Right lobe of liver (tissue), 4 donors: ENCODE measurements at regions not wholly inside any gene's neighbourhood (a gene's known extent, or its start where the extent isn't known, plus 50 kb on each side); places are given as distances from the start of the nearest gene placed in this dataset.

Experiments used
- CTCF ChIP-seq, 4 donors: fragments of 200-600 bp in 3 of 4; fragments of 450-650 bp in 1 of 4; IDR thresholded peaks; one replicate each; pipeline versions ENCODE4 v1.5.1 to v1.8.0; 2016 to 2022; ENCODE audit warnings: antibody characterized with exemption in 4 of 4, mild to moderate bottlenecking in 2 of 4
- POLR2A ChIP-seq: fragments of 450-650 bp; IDR thresholded peaks from one replicate; pipeline ENCODE4 v1.6.1; 2017; ENCODE audit warnings: antibody characterized with exemption, mild to moderate bottlenecking
- donor health status: DM: no; HTN: no; CAD: no.
- donor health status: DM: no; HTN: no; CAD: no.
- donor health status: DM: no; HTN: yes; CAD: no.

DNA sequence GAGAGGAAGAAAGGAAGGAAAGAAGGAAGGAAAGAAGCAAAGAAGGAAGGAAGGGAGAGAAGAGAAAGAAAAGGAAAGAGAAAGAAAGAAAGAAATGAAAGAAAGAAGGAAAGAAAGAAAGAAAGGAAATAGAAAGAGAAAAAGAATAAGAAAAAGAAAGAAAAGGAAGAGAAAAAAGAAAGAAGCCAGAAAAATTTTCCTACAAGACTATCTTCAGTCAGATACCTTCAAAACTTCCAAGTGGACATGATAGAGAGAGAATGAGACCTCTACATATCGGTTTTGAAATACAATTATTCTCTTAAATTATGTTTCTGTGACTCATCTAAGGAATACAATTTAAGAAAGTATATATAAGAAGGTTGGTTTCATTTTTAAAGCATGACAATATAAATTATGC, 1369.0 kb downstream of the ZPLD1 start:
- TF ChIP-seq CTCF (IDR thresholded peaks at IDR 0.05) (no peak), POLR2A (no peak)
